HCT116 (cell line): ENCODE measurements at regions not wholly inside any gene's neighbourhood (a gene's known extent, or its start where the extent isn't known, plus 50 kb on each side); places are given as distances from the start of the nearest gene placed in this dataset.

Experiments
- CBX3 ChIP-seq: IDR thresholded peaks from 2 replicates; pipeline ENCODE4 v1.6.1; 2012; ENCODE audit warnings: low read depth
- CTCF ChIP-seq, 3 experiments: fragments of 200-600 bp in 1 of 3; sonication (generic) in 1 of 3; IDR thresholded peaks in 2 of 3; conservative IDR thresholded peaks in 1 of 3; 2 replicates each; pipeline ENCODE4 v1.5.1; 2012 to 2017; ENCODE audit warnings: low read depth in 2 of 3, low read length in 2 of 3, antibody characterized with exemption in 1 of 3, borderline replicate concordance in 1 of 3, control low read depth in 1 of 3, mild to moderate bottlenecking in 1 of 3, mixed read lengths in 1 of 3, mixed run types in 1 of 3, moderate library complexity in 1 of 3; ENCODE audit not compliant: insufficient read depth in 1 of 3
- POLR2A ChIP-seq: IDR thresholded peaks from 2 replicates; pipeline ENCODE4 v1.7.0; 2011; ENCODE audit warnings: borderline replicate concordance; ENCODE audit not compliant: insufficient read depth, insufficient read length; ENCODE audit errors: extremely low read depth
- POLR2AphosphoS5 ChIP-seq: IDR thresholded peaks from 2 replicates; pipeline ENCODE4 v1.6.1; 2011; ENCODE audit warnings: mild to moderate bottlenecking, low read depth, low read length, moderate library complexity
- REST ChIP-seq: IDR thresholded peaks from 2 replicates; pipeline ENCODE4 v1.6.1; 2012; ENCODE audit warnings: low read depth
- ZFX ChIP-seq: fragments of 450-650 bp; IDR thresholded peaks from 2 replicates; pipeline ENCODE4 v1.6.1; 2017

- no peak for TF ChIP-seq POLR2A
- TF ChIP-seq REST: no peak
- TF ChIP-seq ZFX: no peak
- TF ChIP-seq POLR2AphosphoS5: no peak
- TF ChIP-seq CBX3: no peak
- TF ChIP-seq CTCF (IDR thresholded peaks at IDR 0.05 in 2 of 3, conservative IDR thresholded peaks at IDR 0.05 in 1 of 3; ENCODE audit: borderline replicate concordance in 1 of 3, insufficient read depth in 1 of 3, low read depth in 2 of 3, low read length in 2 of 3): no peak
Observed at GRCh38 chr17:12287953-12288352, 267.3 kb downstream of the MAP2K4 start.
